Activated naive CD8-positive, alpha-beta T cell treated with anti-CD3 and anti-CD28 coated beads, Interleukin-2, amount 50 U/mL, for 16 hours (primary cell): ENCODE measurements at regions not wholly inside any gene's neighbourhood (a gene's known extent, or its start where the extent isn't known, plus 50 kb on each side); places are given as distances from the start of the nearest gene placed in this dataset.

ENCODE experiments used
- DNase-seq: peaks from one replicate; pipeline ENCODE4 v3.0.0-alpha.2; 2020; ENCODE audit warnings: low read depth, low spot score

GRCh38 chr11:127242676-127243075 lies 242.1 kb upstream of the KIRREL3 start:
- DNase-seq = no peak

- DNase-seq = no peak
These were observed 237.8 kb upstream of the KIRREL3 start for GRCh38 chr11:127238321-127238720.

DNA sequence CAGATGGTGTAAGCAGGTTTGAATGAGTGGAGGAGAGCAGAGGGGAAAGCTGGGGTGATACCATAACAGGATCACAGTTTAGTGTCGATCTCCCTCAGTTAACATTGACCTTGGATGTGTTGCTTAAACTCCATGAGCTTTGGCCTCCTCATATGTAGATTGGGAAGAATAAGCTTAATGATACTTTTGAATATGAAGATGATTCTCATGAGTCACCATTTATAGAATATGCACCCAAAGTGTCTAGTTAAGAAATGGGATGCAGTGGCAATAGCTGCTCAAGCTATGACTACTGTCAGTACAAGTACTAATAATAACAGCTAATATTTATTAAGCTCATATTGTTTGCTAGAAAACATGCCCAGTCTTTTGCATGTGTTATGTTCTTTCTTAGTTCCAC lies 236.2 kb upstream of the KIRREL3 start:
- DNase-seq = no peak

GRCh38 chr11:127233998-127234397 lies 233.4 kb upstream of the KIRREL3 start:
- DNase-seq = no peak

DNA sequence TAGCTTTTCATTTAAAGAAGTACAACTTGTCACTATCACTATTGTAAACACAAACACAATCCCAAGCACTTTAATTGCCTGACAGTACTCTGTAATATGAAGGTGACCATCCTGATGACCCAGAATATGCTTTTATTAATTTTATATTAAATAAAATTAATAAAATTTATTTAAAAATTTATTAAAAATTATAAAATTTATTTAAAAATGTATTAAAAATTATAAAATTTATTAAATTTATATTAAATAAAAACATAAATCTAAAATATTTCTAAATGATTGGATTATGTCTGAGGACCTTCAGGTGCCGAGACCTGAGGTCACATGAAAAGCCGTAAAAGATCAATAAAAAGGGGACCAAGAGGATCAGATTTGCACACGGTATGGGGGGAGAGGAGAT lies 229.8 kb upstream of the KIRREL3 start:
- DNase-seq = no peak

- DNase-seq = no peak
These were observed 226.4 kb upstream of the KIRREL3 start for GRCh38 chr11:127226949-127227348.

DNA sequence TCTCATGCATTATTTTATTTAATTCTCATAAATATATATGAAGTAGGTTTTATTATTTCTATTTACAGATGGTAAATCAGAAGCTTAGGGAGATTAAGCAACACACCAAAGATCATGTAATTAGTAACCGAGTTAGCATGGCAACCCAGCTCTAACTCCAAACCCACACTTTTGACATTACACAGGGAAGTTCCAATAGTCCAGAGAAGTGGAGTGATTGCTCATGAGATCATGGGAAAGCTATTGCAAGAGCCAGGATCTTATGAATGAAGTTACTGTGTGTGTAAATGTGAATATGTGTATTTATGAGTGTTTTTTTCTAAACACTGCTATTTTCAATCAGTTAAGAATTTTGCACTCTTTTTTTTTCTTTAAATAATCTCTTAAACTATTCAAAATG lies 225.8 kb upstream of the KIRREL3 start:
- DNase-seq = no peak

DNA sequence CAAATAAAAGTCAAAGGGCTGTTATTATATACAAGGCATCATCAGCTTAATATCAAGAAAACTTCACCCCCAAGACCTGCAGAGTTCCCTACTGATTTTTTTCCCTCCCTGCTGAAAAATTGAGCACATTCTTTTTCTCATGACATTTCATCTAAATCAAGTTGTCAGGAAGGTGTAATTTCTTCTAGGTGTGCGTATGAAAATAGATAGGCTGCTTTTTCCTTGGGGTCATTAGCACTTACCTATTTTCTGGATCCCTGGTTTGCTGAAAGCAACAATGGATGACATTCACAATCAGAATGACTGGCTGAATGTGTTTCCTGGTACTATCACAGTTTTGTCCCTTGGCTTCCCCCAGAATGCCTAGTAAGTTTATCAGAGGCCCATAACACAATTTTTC lies 225.0 kb upstream of the KIRREL3 start:
- no peak for DNase-seq

DNA sequence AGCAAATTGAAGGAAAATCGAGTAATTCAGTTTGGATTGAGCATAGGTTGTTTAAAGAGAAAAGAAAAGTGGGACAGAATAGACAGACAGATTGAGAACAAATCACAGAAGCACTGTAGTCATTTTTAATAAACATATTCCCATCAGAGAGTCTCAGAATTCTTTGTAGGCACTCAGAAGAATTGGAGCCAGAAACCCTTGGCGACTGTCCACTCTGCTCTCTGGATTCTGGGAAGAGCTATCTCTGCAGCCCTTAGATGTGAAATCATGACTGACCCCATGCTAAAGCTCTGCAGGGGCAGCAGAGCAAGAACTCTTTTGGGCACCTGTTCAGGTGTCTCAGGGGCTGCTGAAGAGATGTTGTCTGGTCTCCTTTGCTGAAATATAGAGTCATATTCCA lies 223.7 kb upstream of the KIRREL3 start:
- DNase-seq = no peak

DNA sequence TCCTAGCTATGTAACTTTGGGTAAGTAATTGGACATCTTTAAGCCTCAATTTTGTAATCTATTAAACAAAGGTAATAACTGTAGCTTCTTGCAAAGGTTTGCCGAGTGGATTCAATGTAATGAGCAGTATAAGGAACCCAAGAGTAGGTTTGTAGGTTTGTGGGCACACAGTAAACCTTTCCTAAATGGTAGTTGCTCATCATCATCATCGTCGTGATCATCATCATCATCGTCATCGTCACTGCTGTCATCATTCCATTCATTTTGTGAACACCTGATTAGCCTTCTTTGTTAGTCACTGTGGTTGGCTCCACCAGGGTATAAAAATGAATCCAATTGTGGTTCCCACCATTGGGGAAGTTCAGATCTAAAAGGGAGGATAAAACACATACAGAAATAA lies 223.1 kb upstream of the KIRREL3 start:
- DNase-seq = no peak

DNA sequence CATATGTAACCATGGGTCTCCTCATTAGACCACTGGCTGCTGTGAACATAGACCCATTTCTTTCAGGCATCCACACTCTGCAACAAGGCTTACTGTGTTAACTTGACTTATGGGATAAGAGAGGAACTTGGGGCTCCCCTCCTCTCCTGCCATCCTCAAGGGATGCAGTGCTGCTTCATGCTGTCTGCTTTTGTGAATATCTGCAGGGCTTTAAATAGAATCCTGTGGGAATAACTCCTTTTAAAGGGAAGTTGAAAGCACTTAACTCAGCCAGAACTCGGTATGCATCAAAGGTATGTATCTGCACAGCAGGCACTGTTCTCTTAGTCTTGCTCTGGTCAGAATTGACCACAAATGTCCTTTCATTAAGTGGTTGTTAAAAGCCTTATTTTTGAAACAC lies 222.5 kb upstream of the KIRREL3 start:
- no peak for DNase-seq

- DNase-seq = no peak
These were observed 219.1 kb upstream of the KIRREL3 start for GRCh38 chr11:127219704-127220103.

- DNase-seq = no peak
These were observed 217.7 kb upstream of the KIRREL3 start for GRCh38 chr11:127218275-127218608.

- DNase-seq = no peak
These were observed 217.1 kb upstream of the KIRREL3 start for GRCh38 chr11:127217452-127218274.

- no peak for DNase-seq
These were observed 205.2 kb upstream of the KIRREL3 start for GRCh38 chr11:127205688-127206217.

GRCh38 chr11:127203490-127203889 lies 202.9 kb upstream of the KIRREL3 start:
- no peak for DNase-seq

- no peak for DNase-seq
These were observed 201.5 kb upstream of the KIRREL3 start for GRCh38 chr11:127202105-127202504.

- DNase-seq = no peak
These were observed 198.8 kb upstream of the KIRREL3 start for GRCh38 chr11:127199306-127199801.

DNA sequence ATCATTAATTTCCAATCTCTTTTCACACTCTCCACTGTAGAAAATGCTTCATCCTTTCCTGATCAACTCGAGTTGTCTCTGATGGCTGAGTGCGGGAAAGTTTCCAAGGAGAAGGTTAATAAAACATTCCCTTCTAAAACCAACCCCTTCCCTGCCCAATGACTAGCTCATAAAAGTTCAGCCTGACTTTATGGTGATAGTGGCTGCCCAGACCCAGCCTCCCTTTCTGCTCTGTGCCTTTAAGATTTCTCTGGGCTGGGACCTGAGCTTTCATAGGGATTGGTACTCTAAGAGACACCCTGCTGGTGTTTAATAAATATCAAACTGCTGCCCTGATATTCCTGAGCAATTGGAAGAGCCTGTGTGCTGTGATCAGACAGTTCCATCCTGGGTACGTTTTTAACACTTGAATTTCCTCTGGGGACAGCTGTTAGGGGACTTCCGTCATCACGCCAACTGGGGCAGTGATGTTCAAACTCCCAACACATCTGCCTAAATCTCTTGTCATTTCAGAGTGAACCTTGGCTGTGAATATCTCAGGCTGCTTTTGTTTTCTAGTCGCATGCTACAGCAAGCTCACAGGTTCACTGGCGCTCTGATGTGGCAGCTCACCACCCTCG lies 195.0 kb upstream of the KIRREL3 start:
- DNase-seq = no peak

GRCh38 chr11:127194521-127194920 lies 194.0 kb upstream of the KIRREL3 start:
- DNase-seq = no peak

GRCh38 chr11:127193950-127194349 lies 193.4 kb upstream of the KIRREL3 start:
- DNase-seq = no peak

- no peak for DNase-seq
These were observed 191.1 kb upstream of the KIRREL3 start for GRCh38 chr11:127191689-127192088.

- DNase-seq = no peak
These were observed 190.7 kb upstream of the KIRREL3 start for GRCh38 chr11:127191261-127191660.
